CD4-positive, alpha-beta T cell treated with Interleukin-17A for 1 hour (primary cell): ENCODE measurements at regions not wholly inside any gene's neighbourhood (a gene's known extent, or its start where the extent isn't known, plus 50 kb on each side); places are given as distances from the start of the nearest gene placed in this dataset.
"Not testable (repeated sequence)": the region's sequence is repeated elsewhere in the genome, so short reads cannot be mapped to it uniquely, and the experiment has no call there.

ENCODE experiments used
- DNase-seq: peaks from one replicate; pipeline ENCODE4 v3.0.0-alpha.2; 2020

- DNase-seq, result no peak
Observed at GRCh38 chr4:23504083-23504482, 385.8 kb downstream of the PPARGC1A start.

GRCh38 chr4:23500894-23501449 is 388.9 kb downstream of the PPARGC1A start:
- no peak for DNase-seq

- DNase-seq, result no peak
Observed at GRCh38 chr4:23485801-23486200, 404.0 kb downstream of the PPARGC1A start.

- DNase-seq, result no peak
Observed at GRCh38 chr4:23484689-23485088, 405.2 kb downstream of the PPARGC1A start.

GRCh38 chr4:23483320-23483960 is 406.4 kb downstream of the PPARGC1A start:
- no peak for DNase-seq

GRCh38 chr4:23481566-23481965 is 408.3 kb downstream of the PPARGC1A start:
- no peak for DNase-seq

- no peak for DNase-seq
Observed at GRCh38 chr4:23477905-23478304, 411.9 kb downstream of the PPARGC1A start.

- DNase-seq, result no peak
Observed at GRCh38 chr4:23476515-23477090, 413.2 kb downstream of the PPARGC1A start.

GRCh38 chr4:23463071-23463470 is 426.8 kb downstream of the PPARGC1A start:
- DNase-seq, result no peak

- DNase-seq, result no peak
Observed at GRCh38 chr4:23458054-23458453, 431.8 kb downstream of the PPARGC1A start.

GRCh38 chr4:23456864-23457263 is 433.0 kb downstream of the PPARGC1A start:
- DNase-seq, result no peak

GRCh38 chr4:23455456-23456158 is 434.2 kb downstream of the PPARGC1A start:
- DNase-seq, result no peak

GRCh38 chr4:23441530-23442069 is 448.2 kb downstream of the PPARGC1A start:
- no peak for DNase-seq

GRCh38 chr4:23438764-23439163 is 451.1 kb downstream of the PPARGC1A start:
- DNase-seq, result no peak

GRCh38 chr4:23429497-23429896 is 460.4 kb downstream of the PPARGC1A start:
- no peak for DNase-seq

- DNase-seq, result no peak
Observed at GRCh38 chr4:23425570-23425969, 464.3 kb downstream of the PPARGC1A start.

GRCh38 chr4:23423540-23423939 is 466.3 kb downstream of the PPARGC1A start:
- DNase-seq, result no peak

- DNase-seq, result no peak
Observed at GRCh38 chr4:23422878-23423277, 467.0 kb downstream of the PPARGC1A start.

- DNase-seq, result no peak
Observed at GRCh38 chr4:23413631-23414030, 476.2 kb downstream of the PPARGC1A start.

GRCh38 chr4:23412701-23413100 is 477.1 kb downstream of the PPARGC1A start:
- no peak for DNase-seq

GRCh38 chr4:23408913-23409312 is 480.9 kb downstream of the PPARGC1A start:
- not testable (repeated sequence) for DNase-seq

GRCh38 chr4:23401572-23401971 is 488.3 kb downstream of the PPARGC1A start:
- DNase-seq, result no peak

- DNase-seq, result no peak
Observed at GRCh38 chr4:23392860-23393458, 496.9 kb downstream of the PPARGC1A start.
